DOHH2 (cell line): ENCODE measurements at regions not wholly inside any gene's neighbourhood (a gene's known extent, or its start where the extent isn't known, plus 50 kb on each side); places are given as distances from the start of the nearest gene placed in this dataset.

Experiments used
- H3F3A ChIP-seq: fragments of 200-600 bp; sonication (generic), shearing (Covaris generic); 2 replicates; pipeline ENCODE4 v1.6.0; 2016; ENCODE audit warnings: antibody characterized with exemption, mild to moderate bottlenecking; ENCODE audit not compliant: control insufficient read depth, insufficient read depth
- H3K27ac ChIP-seq: fragments of 200-600 bp; sonication (generic); 2 replicates; pipeline ENCODE4 v1.5.1; 2014; ENCODE audit warnings: low read depth, mild to moderate bottlenecking, low read length, moderate library complexity
- H3K27me3 ChIP-seq: fragments of 200-600 bp; sonication (generic); 2 replicates; pipeline ENCODE4 v1.6.1; 2014; ENCODE audit warnings: mild to moderate bottlenecking, low read length, mixed read lengths; ENCODE audit not compliant: control insufficient read depth
- H3K36me3 ChIP-seq: fragments of 200-600 bp; sonication (generic); 2 replicates; pipeline ENCODE4 v1.6.1; 2014; ENCODE audit warnings: mild to moderate bottlenecking, low read length, moderate library complexity, mixed read lengths; ENCODE audit not compliant: control insufficient read depth
- H3K4me1 ChIP-seq: fragments of 200-600 bp; sonication (generic); 2 replicates; pipeline ENCODE4 v1.6.1; 2014; ENCODE audit warnings: mild to moderate bottlenecking, low read length, mixed read lengths; ENCODE audit not compliant: control insufficient read depth
- H3K4me2 ChIP-seq: fragments of 200-600 bp; sonication (generic); 2 replicates; pipeline ENCODE4 v1.6.0; 2014; ENCODE audit warnings: mild to moderate bottlenecking, low read length, moderate library complexity
- H3K4me3 ChIP-seq: fragments of 200-600 bp; sonication (generic); 2 replicates; pipeline ENCODE4 v1.5.1; 2014; ENCODE audit warnings: mild to moderate bottlenecking, low read length, mixed read lengths
- H3K79me2 ChIP-seq: fragments of 200-600 bp; sonication (generic); 2 replicates; pipeline ENCODE4 v1.6.1; 2014; ENCODE audit warnings: mild to moderate bottlenecking, low read length, mixed read lengths; ENCODE audit not compliant: control insufficient read depth
- H3K9me2 ChIP-seq: fragments of 200-600 bp; sonication (generic); replicated peaks from 2 replicates; pipeline ENCODE4 v1.6.1; 2014; ENCODE audit warnings: mild to moderate bottlenecking, low read length, mixed read lengths; ENCODE audit not compliant: control insufficient read depth
- H3K9me3 ChIP-seq: fragments of 200-600 bp; sonication (generic); 2 replicates; pipeline ENCODE4 v1.6.1; 2014; ENCODE audit warnings: antibody characterized with exemption, low read length, mixed read lengths; ENCODE audit not compliant: control insufficient read depth, insufficient read depth
- H4K20me1 ChIP-seq: fragments of 200-600 bp; sonication (generic); 2 replicates; pipeline ENCODE4 v1.6.0; 2014; ENCODE audit warnings: low read depth, mild to moderate bottlenecking, antibody characterized with exemption, low read length, moderate library complexity; ENCODE audit not compliant: control insufficient read depth, insufficient read depth
- CTCF ChIP-seq: fragments of 200-600 bp; sonication (generic); IDR thresholded peaks from one replicate; pipeline ENCODE4 v1.5.1; 2014; ENCODE audit warnings: antibody characterized with exemption, mild to moderate bottlenecking, low read depth, low read length; ENCODE audit not compliant: poor library complexity, severe bottlenecking
- EZH2phosphoT487 ChIP-seq: fragments of 200-600 bp; sonication (generic); IDR thresholded peaks from 2 replicates; pipeline ENCODE4 v1.6.1; 2017; ENCODE audit warnings: borderline replicate concordance, mild to moderate bottlenecking, antibody characterized with exemption, low read length, moderate library complexity, mixed read lengths

DNA sequence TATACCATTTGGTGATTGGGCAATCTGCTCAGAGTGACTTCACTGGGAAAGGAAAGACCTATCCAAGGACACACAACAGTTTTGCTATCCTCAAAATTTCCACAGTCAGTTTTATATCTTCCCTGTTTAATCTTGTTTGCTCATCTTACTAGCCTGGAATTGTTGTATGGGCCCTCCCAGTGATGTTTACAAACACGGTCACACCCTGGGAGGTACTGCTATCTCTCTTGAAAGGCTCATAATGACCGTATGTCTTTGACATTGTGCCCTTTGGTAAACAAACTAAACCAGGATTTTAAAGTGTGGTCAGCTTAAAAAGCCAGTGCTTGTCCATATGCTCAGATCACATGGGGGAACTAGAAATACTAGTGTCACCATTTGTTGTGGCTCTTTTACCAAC is 277.0 kb downstream of the CDH2 start:
- no peaks in the 10 kb centered on the region for H3K36me3 ChIP-seq
- no peaks in the 10 kb centered on the region for H3K9me3 ChIP-seq
- no peaks in the 10 kb centered on the region for H3K9me2 ChIP-seq
- no peaks in the 10 kb centered on the region for H3K79me2 ChIP-seq
- TF ChIP-seq CTCF (no peak), EZH2phosphoT487 (no peak)
- no peaks in the 10 kb centered on the region for H3K4me1 ChIP-seq
- H3F3A ChIP-seq = no peaks in the 10 kb centered on the region
- H3K27me3 ChIP-seq = no peaks in the 10 kb centered on the region
- H3K4me3 ChIP-seq = no peak overlapping the region
- no peak overlapping the region for H3K27ac ChIP-seq
- H3K4me2 ChIP-seq = no peak overlapping the region
- no peaks in the 10 kb centered on the region for H4K20me1 ChIP-seq

- H3K79me2 ChIP-seq = no peaks in the 10 kb centered on the region
- no peaks in the 10 kb centered on the region for H3K27me3 ChIP-seq
- H3K4me1 ChIP-seq = no peaks in the 10 kb centered on the region
- no peaks in the 10 kb centered on the region for H3K36me3 ChIP-seq
- no peak overlapping the region for H3K4me2 ChIP-seq
- no peak overlapping the region for H3K27ac ChIP-seq
- no peak overlapping the region for H3K4me3 ChIP-seq
- TF ChIP-seq CTCF = no peak
- TF ChIP-seq EZH2phosphoT487 = no peak
- H4K20me1 ChIP-seq = no peaks in the 10 kb centered on the region
- H3K9me3 ChIP-seq = no peaks in the 10 kb centered on the region
- H3K9me2 ChIP-seq = no peaks in the 10 kb centered on the region
- H3F3A ChIP-seq = no peaks in the 10 kb centered on the region
Measured at GRCh38 chr18:27894746-27895145, 282.2 kb downstream of the CDH2 start.

GRCh38 chr18:27887711-27888495 is 289.0 kb downstream of the CDH2 start:
- Histone ChIP-seq H3K9me3 (no peaks in the 10 kb centered on the region), H3K27ac (no peak overlapping the region), H3K4me1 (no peaks in the 10 kb centered on the region), H3K27me3 (no peaks in the 10 kb centered on the region), H3K4me3 (no peak overlapping the region), H3K79me2 (no peaks in the 10 kb centered on the region), H3F3A (no peaks in the 10 kb centered on the region), H3K9me2 (no peaks in the 10 kb centered on the region), H4K20me1 (no peaks in the 10 kb centered on the region), H3K36me3 (no peaks in the 10 kb centered on the region), H3K4me2 (no peak overlapping the region)
- TF ChIP-seq CTCF (no peak), EZH2phosphoT487 (no peak)
